ENCODE measurements at regions not wholly inside any gene's neighbourhood (a gene's known extent, or its start where the extent isn't known, plus 50 kb on each side); places are given as distances from the start of the nearest gene placed in this dataset.

- no peak for DNase-seq (ENCODE audit: low read depth)
These were observed 288.9 kb downstream of the CDK5RAP2 start for GRCh38 chr9:120291050-120291449.

- no peak for DNase-seq (ENCODE audit: low read depth)
These were observed 289.7 kb downstream of the CDK5RAP2 start for GRCh38 chr9:120289990-120290975.

DNA sequence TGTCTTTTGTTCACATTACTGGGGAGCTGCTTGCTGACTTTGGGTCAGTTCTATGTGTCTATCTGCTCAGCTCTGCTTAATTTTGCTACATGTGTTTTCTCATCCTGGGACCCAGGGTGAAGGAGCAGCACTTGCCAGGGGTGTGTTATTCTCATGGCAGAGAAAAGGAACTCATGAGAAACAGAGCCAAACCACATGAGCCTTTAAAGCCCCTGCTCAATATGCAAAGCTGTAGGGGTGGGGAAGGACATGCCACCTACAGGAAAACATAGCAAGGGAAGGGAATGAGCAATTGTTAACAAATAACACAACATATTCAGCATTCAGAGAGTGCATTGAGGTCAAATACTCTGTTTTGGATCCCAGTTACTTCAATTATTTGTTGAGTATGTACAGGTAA lies 290.9 kb downstream of the CDK5RAP2 start:
- DNase-seq (ENCODE audit: low read depth): no peak

- DNase-seq (ENCODE audit: low read depth): no peak
These were observed 293.4 kb downstream of the CDK5RAP2 start for GRCh38 chr9:120286530-120286929.

- DNase-seq (ENCODE audit: low read depth): no peak
These were observed 295.1 kb downstream of the CDK5RAP2 start for GRCh38 chr9:120284821-120285220.

GRCh38 chr9:120281665-120282064 lies 298.3 kb downstream of the CDK5RAP2 start:
- DNase-seq (ENCODE audit: low read depth): no peak

DNA sequence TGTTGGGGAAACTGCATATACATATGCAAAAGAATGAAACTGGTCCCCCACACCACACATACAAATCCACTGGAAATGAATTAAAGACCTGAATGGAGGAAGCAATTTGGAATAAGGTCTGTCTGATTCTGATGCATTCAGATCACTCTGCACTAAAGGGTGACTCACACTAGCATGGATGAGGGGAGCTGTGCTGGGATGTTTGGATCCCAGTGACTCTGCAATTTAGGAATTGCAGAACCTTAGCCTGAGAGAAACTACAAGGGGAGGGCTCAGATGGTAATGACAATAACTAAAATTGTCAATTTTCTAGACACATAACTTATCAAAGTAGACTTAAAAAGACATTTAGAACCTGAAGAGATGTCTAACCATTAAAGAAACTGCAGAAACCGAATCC lies 312.0 kb downstream of the CDK5RAP2 start:
- DNase-seq (ENCODE audit: low read depth): no peak

DNA sequence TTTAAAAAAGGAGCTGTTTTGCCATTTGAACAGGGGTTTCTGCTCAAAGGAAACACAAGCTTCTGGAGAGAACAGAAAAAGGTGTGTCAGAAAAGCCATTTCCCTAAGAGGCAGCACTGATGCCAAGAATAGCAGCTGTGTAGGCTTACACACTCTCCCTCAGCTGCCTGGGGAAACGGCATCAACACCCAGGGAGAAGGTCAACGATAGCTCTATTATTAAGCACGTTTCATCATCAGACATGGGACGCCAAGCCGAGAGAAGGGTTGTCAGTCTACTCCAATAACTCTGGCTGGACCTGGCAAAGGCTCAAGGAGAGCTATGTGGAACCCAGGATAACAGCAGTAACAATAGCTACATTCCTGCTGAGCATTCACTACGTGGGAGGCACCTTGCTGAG lies 314.2 kb downstream of the CDK5RAP2 start:
- no peak for DNase-seq (ENCODE audit: low read depth)

DNA sequence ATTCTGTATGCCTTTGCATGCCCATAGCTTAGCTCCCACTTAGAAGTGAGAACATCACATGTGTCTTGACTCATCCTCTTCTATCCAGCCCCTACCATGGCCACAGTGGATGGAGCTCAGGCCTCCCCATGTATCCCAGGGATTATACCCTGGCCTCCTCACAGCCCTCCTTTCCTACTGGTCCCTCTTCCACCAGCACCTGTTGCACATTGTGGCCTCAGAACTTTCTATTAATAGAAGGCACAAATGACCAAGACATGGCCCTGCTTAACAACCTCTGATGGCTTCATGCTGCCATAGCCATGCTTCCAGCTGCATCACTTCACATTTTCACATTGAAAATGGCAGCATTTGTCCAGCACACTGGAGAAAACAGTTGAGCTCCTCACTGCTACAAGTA lies 315.4 kb downstream of the CDK5RAP2 start:
- no peak for DNase-seq (ENCODE audit: low read depth)

- no peak for DNase-seq (ENCODE audit: low read depth)
These were observed 316.1 kb downstream of the CDK5RAP2 start for GRCh38 chr9:120263836-120264235.

DNA sequence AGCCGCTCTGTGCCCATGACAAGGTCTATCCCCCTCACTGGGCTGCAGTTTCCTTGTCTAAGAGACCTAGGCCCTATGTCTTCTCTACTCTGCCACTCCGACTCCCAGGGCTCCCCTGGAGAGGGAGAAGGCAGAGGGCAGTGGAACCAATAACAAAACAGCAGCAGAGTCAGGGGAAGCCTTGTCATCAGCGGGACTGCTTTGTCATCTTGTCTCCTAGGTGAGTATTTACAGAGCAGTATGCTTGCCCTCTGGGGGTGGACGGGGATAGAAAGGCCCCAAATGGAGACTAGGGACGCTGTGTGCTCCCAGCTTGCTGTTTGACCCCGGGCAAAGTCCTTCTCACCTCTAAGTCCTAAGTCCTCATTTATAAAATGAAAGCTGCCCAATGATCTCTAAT lies 318.5 kb downstream of the CDK5RAP2 start:
- no peak for DNase-seq (ENCODE audit: low read depth)

- DNase-seq (ENCODE audit: low read depth): no peak
These were observed 320.9 kb downstream of the CDK5RAP2 start for GRCh38 chr9:120259100-120259499.

- no peak for DNase-seq (ENCODE audit: low read depth)
These were observed 321.9 kb downstream of the CDK5RAP2 start for GRCh38 chr9:120258096-120258495.

DNA sequence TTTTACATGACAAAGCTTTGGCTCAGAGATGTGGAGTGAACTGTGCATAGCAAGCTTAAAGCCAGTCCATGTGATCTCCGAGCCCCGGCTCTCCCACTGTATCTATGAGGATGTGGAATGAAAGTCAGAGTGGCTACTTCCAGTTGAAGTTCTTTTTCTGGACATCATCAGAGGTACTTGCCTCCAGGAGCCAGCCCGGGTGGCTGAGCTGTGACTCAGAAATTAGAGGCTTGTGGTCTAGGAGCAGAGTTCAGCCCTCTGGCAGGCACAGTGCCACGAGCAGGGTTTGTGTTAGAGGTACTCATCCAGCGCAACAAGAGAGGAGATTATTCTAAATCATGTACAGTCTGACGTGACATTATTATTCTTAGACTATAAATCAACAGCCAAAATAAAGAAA lies 322.5 kb downstream of the CDK5RAP2 start:
- no peak for DNase-seq (ENCODE audit: low read depth)

DNA sequence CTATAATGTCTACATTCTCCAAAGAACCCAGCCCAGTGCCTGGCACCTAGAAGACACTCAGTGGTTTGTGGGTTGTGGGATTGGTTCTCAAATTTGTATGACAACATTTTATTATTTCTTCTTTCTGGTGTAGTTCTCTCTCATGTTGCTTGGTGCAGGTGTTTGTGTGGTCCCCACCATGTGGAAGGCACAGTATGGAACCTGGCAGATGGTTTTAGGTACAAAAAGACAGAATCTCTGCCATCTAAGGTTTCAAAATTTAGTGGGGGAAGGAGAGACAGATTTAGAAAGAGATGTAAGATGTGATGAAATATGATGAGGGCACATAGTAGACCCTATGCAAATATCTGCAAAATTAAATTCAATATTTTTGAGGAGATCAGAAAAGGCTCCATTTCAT lies 323.8 kb downstream of the CDK5RAP2 start:
- no peak for DNase-seq (ENCODE audit: low read depth)

DNA sequence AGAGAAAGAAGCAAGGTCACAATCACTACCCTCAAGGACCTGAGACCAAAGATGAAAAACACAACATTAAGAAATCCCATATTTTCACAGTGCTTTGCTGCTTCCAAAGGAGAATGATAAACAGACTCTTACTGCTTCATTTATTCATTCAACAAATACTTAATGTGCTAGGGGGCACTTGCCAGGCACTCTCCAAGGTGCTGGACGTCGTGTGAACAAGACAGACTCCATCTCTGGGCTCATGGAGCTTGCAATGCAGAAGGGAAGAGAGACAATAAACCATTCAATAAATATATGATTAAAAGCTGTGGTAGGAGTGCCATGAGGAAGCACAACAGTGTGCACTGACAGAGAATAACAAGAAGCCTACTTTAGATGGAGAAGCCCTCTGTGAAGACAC lies 327.7 kb downstream of the CDK5RAP2 start:
- no peak for DNase-seq (ENCODE audit: low read depth)

GRCh38 chr9:120242116-120242811 lies 337.7 kb downstream of the CDK5RAP2 start:
- no peak for DNase-seq (ENCODE audit: low read depth)

GRCh38 chr9:120236596-120236995 lies 343.4 kb downstream of the CDK5RAP2 start:
- DNase-seq (ENCODE audit: low read depth): no peak

- no peak for DNase-seq (ENCODE audit: low read depth)
These were observed 344.9 kb downstream of the CDK5RAP2 start for GRCh38 chr9:120235081-120235480.

DNA sequence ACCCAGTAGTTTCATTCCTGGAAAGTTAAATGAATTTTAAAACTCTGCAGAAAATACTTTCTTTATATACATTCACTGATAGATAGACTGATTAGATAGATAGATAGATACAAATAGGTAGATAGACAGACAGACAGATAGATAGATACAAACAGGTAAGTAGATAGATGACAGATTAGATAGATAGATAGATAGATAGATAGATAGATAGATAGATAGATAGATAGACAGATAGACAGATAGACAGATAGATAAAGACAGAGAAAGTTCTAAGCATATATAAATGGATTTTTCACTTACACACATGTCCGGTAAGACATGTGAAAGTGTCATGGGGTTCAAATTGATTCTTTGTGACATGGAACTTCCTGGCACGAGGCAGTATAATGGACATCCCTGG lies 349.7 kb downstream of the CDK5RAP2 start:
- no peak for DNase-seq (ENCODE audit: low read depth)

GRCh38 chr9:120221844-120222243 lies 358.1 kb downstream of the CDK5RAP2 start:
- DNase-seq (ENCODE audit: low read depth): no peak

DNA sequence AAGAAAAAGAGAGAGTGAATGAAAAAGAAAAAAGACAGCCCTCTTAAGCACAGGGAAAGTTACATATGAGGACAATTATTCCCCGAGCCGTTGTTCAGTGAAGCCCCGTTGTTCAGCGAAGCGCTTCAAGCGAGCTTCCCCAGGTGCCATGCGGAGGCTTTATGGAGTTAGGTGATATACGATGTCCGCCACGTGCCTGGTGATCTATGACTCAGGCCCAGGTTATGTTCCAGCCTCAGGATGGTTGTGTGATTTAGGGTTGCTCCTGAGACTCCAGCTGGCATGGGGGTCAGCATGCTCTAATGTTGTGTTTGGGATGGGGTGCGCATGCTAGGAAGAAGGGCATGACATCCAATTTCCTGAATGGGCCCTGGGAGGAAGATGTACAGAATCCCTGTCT lies 365.6 kb downstream of the CDK5RAP2 start:
- DNase-seq (ENCODE audit: low read depth): no peak

DNA sequence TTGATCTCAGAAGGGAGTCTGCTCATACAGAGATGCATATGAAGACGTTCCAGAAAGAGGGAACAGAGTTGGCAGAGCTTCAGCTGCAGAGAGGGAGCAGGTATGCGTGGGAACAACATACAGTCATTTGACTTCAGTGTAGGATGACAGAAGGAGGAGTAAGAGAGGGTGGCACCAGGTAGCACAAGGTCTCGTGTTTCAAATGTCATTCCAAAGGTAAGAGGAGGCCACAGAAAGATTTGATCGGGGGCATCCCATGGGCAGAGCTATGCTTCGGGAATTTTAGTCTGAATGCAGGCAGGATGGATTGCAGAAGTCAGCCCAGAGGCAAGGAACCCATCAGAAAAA lies 367.1 kb downstream of the CDK5RAP2 start:
- no peak for DNase-seq (ENCODE audit: low read depth)

All from stimulated activated CD8-positive, alpha-beta memory T cell treated with anti-CD3 and anti-CD28 coated beads, Interleukin-15, amount 100 ng/mL, for 24 hours (primary cell).